ENCODE measurements at regions not wholly inside any gene's neighbourhood (a gene's known extent, or its start where the extent isn't known, plus 50 kb on each side); places are given as distances from the start of the nearest gene placed in this dataset.
"Not testable (repeated sequence)": the region's sequence is repeated elsewhere in the genome, so short reads cannot be mapped to it uniquely, and the experiment has no call there.

DNA sequence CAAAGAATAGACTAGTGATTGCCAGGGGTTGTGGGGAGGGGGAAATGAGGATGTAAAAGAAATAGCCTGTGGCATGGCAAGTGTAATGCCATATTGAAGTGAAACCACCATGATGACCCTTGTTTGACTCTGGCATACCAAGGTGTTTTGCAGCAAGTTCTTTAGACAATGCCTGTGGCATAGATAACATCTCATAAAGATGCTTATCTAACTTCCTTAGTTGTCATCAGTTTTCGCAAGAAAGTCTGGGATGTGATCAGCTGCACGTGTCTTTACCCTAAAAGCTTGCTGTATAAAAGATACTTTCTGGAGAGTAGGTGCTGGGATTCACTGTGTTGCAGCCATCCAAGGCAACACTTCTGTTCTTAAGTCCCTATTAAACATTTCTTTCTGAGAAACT lies 176.1 kb upstream of the MAGEB16 start:
- DNase-seq (ENCODE audit: low read depth), result peak; percentile 2

DNA sequence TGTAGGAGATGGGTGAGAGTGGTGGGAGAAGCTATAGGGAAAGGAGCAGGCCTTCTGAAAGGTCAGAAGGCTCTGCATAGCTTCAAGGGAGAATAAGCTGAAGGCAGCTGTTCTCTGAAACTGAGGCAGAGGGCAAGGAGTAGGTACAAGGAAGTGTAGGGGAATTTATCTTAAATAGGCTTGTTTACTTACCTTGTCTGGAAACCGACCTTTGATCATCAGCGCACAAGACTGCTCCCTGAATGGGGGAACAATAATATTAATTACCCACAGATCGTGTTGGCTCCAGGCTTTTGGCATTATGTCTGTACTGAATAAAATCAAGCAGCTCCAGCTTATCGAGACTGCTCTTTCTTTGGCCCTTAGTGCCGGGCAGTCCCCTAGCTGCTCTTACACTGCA lies 175.5 kb upstream of the MAGEB16 start:
- DNase-seq (ENCODE audit: low read depth), result no peak

DNA sequence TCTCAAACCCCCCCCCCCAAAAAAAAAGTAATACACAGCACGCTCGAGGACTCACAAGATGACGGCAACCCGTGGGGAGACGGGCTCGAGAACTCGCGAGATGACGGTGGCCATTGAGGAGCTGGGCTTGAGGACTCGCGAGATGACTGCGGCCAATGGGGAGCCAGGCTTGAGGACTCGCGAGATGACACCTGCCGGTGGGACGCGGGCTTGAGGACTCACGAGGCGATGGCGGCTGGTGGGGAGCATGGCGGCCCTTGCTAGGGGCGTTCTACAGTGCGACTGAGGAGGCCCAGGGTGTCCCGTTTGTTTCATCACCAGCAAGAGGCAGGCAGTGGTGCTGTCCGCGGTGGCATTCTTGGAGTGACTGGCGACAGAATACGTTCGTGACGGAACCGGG lies 172.4 kb upstream of the MAGEB16 start:
- no peak for DNase-seq (ENCODE audit: low read depth)

DNA sequence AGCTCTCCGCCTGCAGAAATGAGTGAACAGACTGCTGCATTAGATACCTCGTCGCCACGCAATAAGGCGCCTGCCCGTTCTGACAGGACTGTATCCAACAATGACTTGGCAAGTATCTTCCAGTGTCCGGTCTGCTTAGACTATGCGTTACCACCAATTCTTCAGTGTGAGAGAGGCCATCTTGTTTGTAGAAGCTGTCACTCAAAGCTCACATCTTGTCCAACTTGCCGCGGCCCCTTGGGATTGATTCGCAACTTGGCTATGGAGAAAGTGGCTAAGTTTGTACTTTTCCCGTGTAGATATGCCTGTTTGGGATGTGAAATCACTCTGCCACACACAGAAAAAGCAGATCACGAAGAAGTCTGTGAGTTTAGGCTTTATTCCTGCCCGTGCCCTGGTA lies 172.0 kb upstream of the MAGEB16 start:
- no peak for DNase-seq (ENCODE audit: low read depth)

- DNase-seq (ENCODE audit: low read depth), result not testable (repeated sequence)
Measured at GRCh38 chrX:35635971-35636370, 162.2 kb upstream of the MAGEB16 start.

- no peak for DNase-seq (ENCODE audit: low read depth)
Measured at GRCh38 chrX:35664833-35665232, 133.3 kb upstream of the MAGEB16 start.

GRCh38 chrX:35665311-35665710 lies 132.8 kb upstream of the MAGEB16 start:
- no peak for DNase-seq (ENCODE audit: low read depth)

- peak; percentile 2 for DNase-seq (ENCODE audit: low read depth)
Measured at GRCh38 chrX:35670889-35671288, 127.3 kb upstream of the MAGEB16 start.

GRCh38 chrX:35675151-35675550 lies 123.0 kb upstream of the MAGEB16 start:
- DNase-seq (ENCODE audit: low read depth), result no peak

GRCh38 chrX:35680940-35681346 lies 117.2 kb upstream of the MAGEB16 start:
- no peak for DNase-seq (ENCODE audit: low read depth)

- no peak for DNase-seq (ENCODE audit: low read depth)
Measured at GRCh38 chrX:35682476-35682875, 115.7 kb upstream of the MAGEB16 start.

DNA sequence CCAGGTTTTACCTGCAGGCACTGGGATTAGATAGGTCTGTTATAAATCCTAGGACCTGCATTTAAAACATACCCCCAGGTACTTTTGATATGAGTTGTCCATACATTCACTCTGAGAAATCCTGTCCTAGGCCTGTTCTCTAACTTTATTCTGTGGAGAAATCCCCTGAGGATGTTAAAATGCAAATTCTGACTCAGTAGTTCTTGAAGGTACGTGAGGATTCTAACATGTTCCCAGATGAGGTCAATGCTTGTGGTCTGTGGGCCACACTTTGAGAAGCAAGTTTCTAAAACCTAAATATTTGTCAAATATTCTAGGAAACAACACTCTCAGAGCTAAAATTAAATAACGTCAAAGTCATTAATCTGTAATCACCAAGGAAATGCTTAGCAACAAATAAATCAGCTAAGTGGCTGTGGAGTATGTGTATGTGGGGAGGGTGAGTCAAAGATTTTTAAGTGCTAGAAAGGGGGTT lies 101.3 kb upstream of the MAGEB16 start:
- DNase-seq (ENCODE audit: low read depth), result no peak

DNA sequence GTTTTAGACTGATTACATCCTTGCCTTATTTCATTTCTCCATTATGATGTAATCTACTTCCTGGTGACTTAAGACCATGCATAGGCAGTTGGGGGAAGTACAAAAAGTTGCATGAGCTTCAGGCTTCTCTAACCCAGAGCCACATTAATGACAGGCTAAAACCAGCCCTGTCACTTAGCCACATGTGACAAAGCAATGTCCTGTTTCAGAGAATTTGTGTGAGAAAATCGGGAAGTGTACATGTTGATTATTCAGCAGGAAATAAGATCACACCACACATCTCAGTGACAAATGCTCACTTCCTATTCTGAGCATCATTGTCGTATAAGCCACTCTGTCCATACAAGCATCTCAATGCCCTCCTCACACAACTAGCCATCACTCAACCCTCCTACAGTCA lies 98.5 kb upstream of the MAGEB16 start:
- no peak for DNase-seq (ENCODE audit: low read depth)

GRCh38 chrX:35700121-35700520 lies 98.0 kb upstream of the MAGEB16 start:
- no peak for DNase-seq (ENCODE audit: low read depth)

- DNase-seq (ENCODE audit: low read depth), result peak; percentile 0
Measured at GRCh38 chrX:35711281-35711680, 86.9 kb upstream of the MAGEB16 start.

DNA sequence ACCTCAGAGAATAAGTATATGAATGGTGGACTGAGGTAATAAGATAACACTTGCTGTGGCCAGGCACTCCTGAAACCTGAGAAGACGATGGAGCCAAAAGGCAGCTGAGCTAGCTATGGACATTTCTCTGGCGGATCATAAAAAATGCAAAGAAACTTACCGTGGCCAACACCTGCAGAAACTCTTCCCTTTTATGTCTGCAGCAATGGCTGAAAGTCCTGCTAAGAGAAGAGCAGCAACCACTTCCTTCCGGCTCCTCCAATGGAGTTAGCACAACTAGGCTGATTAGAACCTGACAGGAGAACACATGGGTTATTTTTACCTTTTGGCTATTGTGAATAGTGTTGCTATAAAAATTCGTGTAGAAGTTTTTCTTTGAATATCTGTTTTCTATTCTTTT lies 76.0 kb upstream of the MAGEB16 start:
- DNase-seq (ENCODE audit: low read depth), result no peak

GRCh38 chrX:35726176-35726575 lies 72.0 kb upstream of the MAGEB16 start:
- peak; percentile 4 for DNase-seq (ENCODE audit: low read depth)

- no peak for DNase-seq (ENCODE audit: low read depth)
Measured at GRCh38 chrX:35728481-35728880, 69.7 kb upstream of the MAGEB16 start.

GRCh38 chrX:35733879-35734278 lies 64.3 kb upstream of the MAGEB16 start:
- no peak for DNase-seq (ENCODE audit: low read depth)

DNA sequence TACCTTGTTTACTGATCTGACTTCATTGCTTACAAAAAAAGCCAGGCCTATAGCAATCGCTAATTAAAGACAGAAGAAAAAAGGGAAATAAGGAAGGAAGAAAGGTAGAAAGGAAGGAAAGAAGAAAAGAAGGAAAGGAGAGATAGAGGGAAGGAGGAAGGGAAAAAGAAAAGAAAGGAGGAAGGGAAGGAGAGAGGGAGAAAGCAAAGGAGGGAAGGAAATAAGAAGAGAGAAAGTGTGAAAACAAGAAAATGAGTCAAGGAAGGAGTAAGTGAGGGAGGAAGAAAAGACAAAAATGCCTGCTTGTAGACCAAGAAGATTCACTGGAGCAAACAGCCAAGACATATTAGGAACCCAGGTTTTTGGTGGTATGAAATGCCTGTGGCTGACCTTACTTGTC lies 57.0 kb upstream of the MAGEB16 start:
- no peak for DNase-seq (ENCODE audit: low read depth)

- DNase-seq (ENCODE audit: low read depth), result no peak
Measured at GRCh38 chrX:35743331-35743730, 54.8 kb upstream of the MAGEB16 start.
